Tibial artery (tissue), 4 donors: ENCODE measurements at regions not wholly inside any gene's neighbourhood (a gene's known extent, or its start where the extent isn't known, plus 50 kb on each side); places are given as distances from the start of the nearest gene placed in this dataset.

Source experiments
- DNase-seq, 2 donors: peaks; one replicate each; pipeline ENCODE4 v3.0.0-alpha.2; 2019
- H3K27ac ChIP-seq, 2 donors: fragments of 200-600 bp; sonication (generic) in 1 of 2; 1 replicate in 1 of 2; 2 replicates in 1 of 2; pipeline ENCODE4 v1.5.1; 2018 to 2019; ENCODE audit warnings: mild to moderate bottlenecking in 1 of 2
- H3K27me3 ChIP-seq, 2 donors: fragments of 200-600 bp; sonication (generic) in 1 of 2; one replicate each; pipeline versions ENCODE4 v1.5.1 to v1.6.0; 2016 to 2019
- H3K36me3 ChIP-seq, 3 donors: fragments of 200-600 bp; sonication (generic) in 2 of 3; one replicate each; pipeline ENCODE4 v1.5.1; 2016 to 2019; ENCODE audit warnings: mild to moderate bottlenecking in 2 of 3
- H3K4me1 ChIP-seq, 4 donors: fragments of 200-600 bp; sonication (generic) in 2 of 4; 1 replicate in 3 of 4; 2 replicates in 1 of 4; pipeline ENCODE4 v1.5.1; 2016 to 2019
- H3K4me3 ChIP-seq, 2 donors: fragments of 200-600 bp; sonication (generic) in 1 of 2; 1 replicate in 1 of 2; 2 replicates in 1 of 2; pipeline ENCODE4 v1.5.1; 2018 to 2019; ENCODE audit warnings: mild to moderate bottlenecking in 2 of 2
- H3K9me3 ChIP-seq, 3 donors: fragments of 200-600 bp; sonication (generic) in 1 of 3; one replicate each; pipeline ENCODE4 v1.5.1; 2016 to 2019
- CTCF ChIP-seq, 2 experiments: fragments of 200-600 bp in 1 of 2; fragments of 450-650 bp in 1 of 2; IDR thresholded peaks; one replicate each; pipeline ENCODE4 v1.5.1; 2017 to 2019; ENCODE audit warnings: antibody characterized with exemption in 2 of 2, mild to moderate bottlenecking in 1 of 2, moderate library complexity in 1 of 2
- intact Hi-C: fragments of 100-400 bp; cut with DNase I; formaldehyde crosslinking; loops from one replicate; pipeline ENCODE4 v1.15.0; 2023; ENCODE audit warnings: low total_unique reads

GRCh38 chr2:151096235-151096634 is 165.4 kb downstream of the RBM43 start:
- no peak for TF ChIP-seq CTCF (IDR thresholded peaks at IDR 0.05)

GRCh38 chr2:151095463-151095862 is 166.2 kb downstream of the RBM43 start:
- Histone ChIP-seq H3K27me3 (no peaks in the 10 kb centered on the region), H3K9me3 (no peaks in the 10 kb centered on the region), H3K27ac (no peak overlapping the region), H3K4me3 (no peak overlapping the region), H3K4me1 (no peaks in the 10 kb centered on the region), H3K36me3 (no peaks in the 10 kb centered on the region)
- no peak for DNase-seq
- intact Hi-C loops: no loop called here
- no peak for TF ChIP-seq CTCF (IDR thresholded peaks at IDR 0.05)

More at GRCh38 chr2:151096235-151096634, 165.4 kb downstream of the RBM43 start:
- no peak for DNase-seq
- Histone ChIP-seq H3K4me1 (no peaks in the 10 kb centered on the region), H3K4me3 (no peak overlapping the region), H3K27me3 (no peaks in the 10 kb centered on the region), H3K27ac (no peak overlapping the region), H3K9me3 (no peaks in the 10 kb centered on the region), H3K36me3 (no peaks in the 10 kb centered on the region)
- intact Hi-C loops: no loop called here

GRCh38 chr2:151091583-151091982 is 170.1 kb downstream of the RBM43 start:
- intact Hi-C loops: no loop called here
- H3K27ac ChIP-seq: no peak overlapping the region
- no peaks in the 10 kb centered on the region for H3K9me3 ChIP-seq
- no peaks in the 10 kb centered on the region for H3K27me3 ChIP-seq
- DNase-seq: no peak
- no peak for TF ChIP-seq CTCF (IDR thresholded peaks at IDR 0.05)
- H3K4me3 ChIP-seq: no peak overlapping the region
- no peaks in the 10 kb centered on the region for H3K36me3 ChIP-seq
- H3K4me1 ChIP-seq: no peaks in the 10 kb centered on the region

DNA sequence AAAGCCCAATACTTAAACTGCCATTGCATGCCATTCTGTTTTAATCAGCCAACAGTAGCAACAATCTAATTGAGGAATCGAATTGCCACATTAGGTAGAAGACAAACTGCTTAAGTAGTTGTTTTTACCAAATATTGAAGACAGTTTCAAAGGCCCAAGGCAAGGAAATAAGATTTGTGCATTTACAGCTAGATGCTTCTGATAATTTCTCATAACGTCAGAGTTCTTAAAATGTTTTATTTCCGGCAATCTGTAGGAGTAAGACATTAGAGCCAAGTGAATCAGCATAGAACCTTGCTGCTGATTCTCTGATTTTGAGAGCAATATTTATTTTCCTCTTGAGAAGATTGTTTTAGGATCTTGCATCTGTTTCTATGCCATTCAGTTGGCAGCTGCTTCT is 174.3 kb downstream of the RBM43 start:
- H3K27me3 ChIP-seq: no peaks in the 10 kb centered on the region
- intact Hi-C loops: no loop called here
- no peak for TF ChIP-seq CTCF (IDR thresholded peaks at IDR 0.05)
- H3K4me3 ChIP-seq: no peak overlapping the region
- DNase-seq: no peak
- H3K27ac ChIP-seq: no peak overlapping the region
- peaks cover 0 to 14% (median 9%) of the 10 kb centered on the region in 4 donors for H3K4me1 ChIP-seq
- no peaks in the 10 kb centered on the region for H3K9me3 ChIP-seq
- H3K36me3 ChIP-seq: no peaks in the 10 kb centered on the region

DNA sequence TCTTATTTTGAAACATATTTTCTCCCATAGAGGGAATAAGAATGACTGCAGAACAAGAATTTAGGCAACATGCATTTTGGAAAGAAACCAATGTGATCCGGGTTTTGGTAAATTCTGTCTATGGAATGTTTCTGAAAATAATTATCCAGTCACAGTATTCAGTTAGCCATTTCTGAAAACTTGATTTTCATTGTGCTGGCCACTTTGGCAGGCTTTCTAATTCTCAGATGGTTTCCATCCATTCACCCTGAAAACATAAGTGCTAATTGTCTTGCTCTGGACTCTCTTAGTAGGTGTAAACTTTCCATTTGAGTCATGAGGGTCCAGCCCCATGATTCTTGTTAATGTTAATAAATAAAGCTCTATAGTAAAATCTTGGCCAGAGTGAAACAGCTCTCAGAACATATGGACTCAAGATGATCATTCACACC is 176.5 kb downstream of the RBM43 start:
- no peak for DNase-seq
- Histone ChIP-seq H3K4me3 (no peak overlapping the region), H3K4me1 (peaks cover 0 to 14% (median 9%) of the 10 kb centered on the region in 4 donors), H3K27ac (no peak overlapping the region), H3K9me3 (no peaks in the 10 kb centered on the region), H3K36me3 (no peaks in the 10 kb centered on the region), H3K27me3 (no peaks in the 10 kb centered on the region)
- intact Hi-C loops: no loop called here
- TF ChIP-seq CTCF (IDR thresholded peaks at IDR 0.05): no peak
